ENCODE measurements at regions not wholly inside any gene's neighbourhood (a gene's known extent, or its start where the extent isn't known, plus 50 kb on each side); places are given as distances from the start of the nearest gene placed in this dataset.

GRCh38 chr4:8780086-8780485, 91.6 kb downstream of the HMX1 start:
- TF ChIP-seq REST (IDR thresholded peaks at IDR 0.05; ENCODE audit: insufficient read depth in 1 of 2, low read depth in 2 of 2, low read length in 2 of 2) (no peak), POLR2AphosphoS5 (IDR thresholded peaks at IDR 0.05; ENCODE audit: low read depth, low read length) (no peak), SIN3A (IDR thresholded peaks at IDR 0.05; ENCODE audit: borderline replicate concordance, insufficient read depth, low read length) (no peak), FOXP2 (optimal IDR thresholded peaks at IDR 0.05; ENCODE audit: borderline replicate concordance, extremely low read depth, extremely low read length, insufficient read depth) (no peak), TAF1 (IDR thresholded peaks at IDR 0.05; ENCODE audit: borderline replicate concordance, insufficient read depth, low read length) (no peak)

Data from PFSK-1 (cell line).